H7 (cell line): ENCODE measurements at regions not wholly inside any gene's neighbourhood (a gene's known extent, or its start where the extent isn't known, plus 50 kb on each side); places are given as distances from the start of the nearest gene placed in this dataset.

ENCODE experiments used
- DNase-seq: peaks from one replicate; pipeline ENCODE4 v3.0.0; 2012
- H3K27me3 ChIP-seq: 2 replicates; pipeline ENCODE4 v1.6.0; 2011; ENCODE audit warnings: mild to moderate bottlenecking, low read length; ENCODE audit not compliant: control insufficient read depth, insufficient read depth
- H3K36me3 ChIP-seq: replicated peaks from 2 replicates; pipeline ENCODE4 v1.5.1; 2011; ENCODE audit warnings: low read length; ENCODE audit not compliant: control insufficient read depth, insufficient read depth
- H3K4me3 ChIP-seq: 2 replicates; pipeline ENCODE4 v1.5.1; 2011; ENCODE audit warnings: low read depth, mild to moderate bottlenecking, control low read depth, low read length, moderate library complexity; ENCODE audit not compliant: insufficient read depth

DNA sequence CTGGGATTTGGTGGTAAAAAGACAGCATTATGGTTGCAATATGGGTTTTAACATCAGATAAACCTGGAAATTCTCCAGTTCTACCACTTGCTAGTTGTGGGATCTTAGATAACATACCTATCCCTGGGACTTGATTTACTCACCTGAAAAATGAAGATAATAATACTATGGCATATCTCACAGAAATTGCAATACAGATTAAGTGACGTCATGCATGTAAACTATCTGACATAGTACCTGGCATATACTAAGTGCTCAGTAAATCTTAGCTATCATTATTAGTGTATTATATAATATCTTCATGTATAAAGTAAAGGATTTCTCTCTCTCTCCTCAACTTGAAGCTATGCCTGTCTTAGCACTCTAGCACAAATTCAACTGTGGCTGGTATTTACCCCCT, 192.5 kb downstream of the PCDH19 start:
- no peaks in the 10 kb centered on the region for H3K27me3 ChIP-seq

DNA sequence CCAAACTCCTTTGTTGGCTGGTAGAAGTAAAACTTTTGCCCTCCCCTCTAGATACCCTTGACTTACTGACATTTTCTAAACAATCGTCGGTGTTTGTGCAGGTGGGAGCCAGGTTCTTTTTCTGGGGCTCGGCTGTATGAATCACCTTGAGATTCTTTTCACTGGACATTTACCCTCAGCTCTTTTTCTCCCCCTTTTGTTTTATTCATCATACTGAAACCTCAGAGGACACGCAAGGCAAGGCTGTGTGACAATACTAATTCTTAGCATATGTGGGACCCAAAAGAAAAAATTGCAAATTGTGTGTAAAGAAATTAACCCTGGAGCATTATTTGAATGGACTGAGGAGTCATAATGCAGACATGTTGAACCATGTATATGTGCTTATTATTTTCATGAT, 194.0 kb downstream of the PCDH19 start:
- H3K4me3 ChIP-seq: no peak overlapping the region
- no peaks in the 10 kb centered on the region for H3K36me3 ChIP-seq
- DNase-seq: no peak
- H3K27me3 ChIP-seq: no peaks in the 10 kb centered on the region

More for the DNA sequence above, 192.5 kb downstream of the PCDH19 start:
- Histone ChIP-seq H3K4me3 (no peak overlapping the region), H3K36me3 (no peaks in the 10 kb centered on the region)
- no peak for DNase-seq

DNA sequence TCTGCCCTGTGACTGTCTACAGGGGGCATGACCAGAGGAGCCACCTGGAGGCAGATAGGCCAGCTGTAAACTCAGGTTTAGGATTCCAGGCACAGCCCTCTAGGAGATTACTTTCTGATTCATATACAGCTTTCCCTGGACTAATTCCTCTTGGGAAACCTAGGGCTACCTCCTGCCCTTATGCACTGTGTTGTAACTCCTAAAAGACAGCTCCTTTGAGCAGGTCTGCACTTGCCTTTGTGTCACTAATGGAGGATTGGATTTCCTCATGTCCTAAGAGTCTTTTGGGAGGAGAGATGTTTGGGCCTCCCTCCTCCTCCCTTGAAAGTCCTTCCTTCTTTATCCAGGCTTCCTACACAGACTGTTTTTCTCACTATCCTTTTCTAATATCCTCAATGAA, 202.0 kb downstream of the PCDH19 start:
- peak; percentile 6 for DNase-seq
- no peaks in the 10 kb centered on the region for H3K36me3 ChIP-seq
- H3K27me3 ChIP-seq: no peaks in the 10 kb centered on the region
- no peak overlapping the region for H3K4me3 ChIP-seq

DNA sequence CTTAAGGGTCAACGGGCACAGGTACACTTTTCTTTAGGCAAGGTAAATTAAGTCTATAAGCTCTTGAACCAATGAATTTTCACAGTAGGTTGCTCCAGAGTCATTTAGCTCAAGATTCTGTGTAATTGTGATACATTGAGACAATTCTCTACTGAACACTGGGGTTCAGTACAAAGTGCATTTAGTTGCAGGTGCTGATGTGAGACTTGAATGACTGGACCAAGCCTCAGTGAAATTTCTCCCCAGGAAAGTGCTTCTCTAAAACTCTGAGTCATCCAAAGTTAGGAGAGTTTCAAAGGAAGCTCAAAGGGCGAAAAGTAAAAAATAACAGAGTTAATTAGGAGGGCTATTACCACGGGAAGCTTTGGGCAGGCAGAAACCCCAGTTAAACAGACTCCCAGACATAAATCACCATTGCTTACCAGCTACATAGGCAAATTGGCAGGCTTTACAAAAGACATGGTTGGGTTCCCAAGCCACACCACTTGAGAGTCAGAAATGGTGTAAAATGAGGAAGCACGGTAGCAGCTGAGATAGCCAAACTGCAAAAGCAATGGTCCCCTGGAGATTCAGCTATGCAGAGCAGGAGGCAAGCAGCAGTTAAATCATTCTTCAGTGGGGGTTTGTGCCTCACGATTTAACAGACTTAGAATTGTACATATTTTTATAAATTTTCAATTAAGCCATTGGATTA, 202.6 kb downstream of the PCDH19 start:
- H3K36me3 ChIP-seq: no peaks in the 10 kb centered on the region
- no peak for DNase-seq
- H3K27me3 ChIP-seq: no peaks in the 10 kb centered on the region
- no peak overlapping the region for H3K4me3 ChIP-seq

DNA sequence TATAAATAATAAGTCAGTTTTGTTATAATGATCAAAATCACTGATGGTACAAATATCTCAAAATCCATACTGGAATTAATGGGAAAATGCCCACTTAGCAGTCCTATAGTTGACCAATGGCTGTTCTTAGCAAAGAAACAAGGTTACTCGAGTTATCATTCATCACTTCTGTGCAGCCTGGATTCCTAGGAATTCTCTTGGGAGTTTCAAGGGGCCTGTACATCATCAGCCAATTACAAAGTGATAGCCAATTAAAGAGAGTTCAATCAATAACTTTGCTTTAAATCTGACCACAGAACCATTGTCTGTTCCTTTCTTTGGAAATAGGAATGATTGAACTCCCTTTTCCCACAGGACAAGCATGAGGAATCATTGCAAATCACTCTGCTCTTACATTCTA, 205.5 kb downstream of the PCDH19 start:
- DNase-seq: no peak
- Histone ChIP-seq H3K36me3 (no peaks in the 10 kb centered on the region), H3K4me3 (no peak overlapping the region), H3K27me3 (no peaks in the 10 kb centered on the region)

DNA sequence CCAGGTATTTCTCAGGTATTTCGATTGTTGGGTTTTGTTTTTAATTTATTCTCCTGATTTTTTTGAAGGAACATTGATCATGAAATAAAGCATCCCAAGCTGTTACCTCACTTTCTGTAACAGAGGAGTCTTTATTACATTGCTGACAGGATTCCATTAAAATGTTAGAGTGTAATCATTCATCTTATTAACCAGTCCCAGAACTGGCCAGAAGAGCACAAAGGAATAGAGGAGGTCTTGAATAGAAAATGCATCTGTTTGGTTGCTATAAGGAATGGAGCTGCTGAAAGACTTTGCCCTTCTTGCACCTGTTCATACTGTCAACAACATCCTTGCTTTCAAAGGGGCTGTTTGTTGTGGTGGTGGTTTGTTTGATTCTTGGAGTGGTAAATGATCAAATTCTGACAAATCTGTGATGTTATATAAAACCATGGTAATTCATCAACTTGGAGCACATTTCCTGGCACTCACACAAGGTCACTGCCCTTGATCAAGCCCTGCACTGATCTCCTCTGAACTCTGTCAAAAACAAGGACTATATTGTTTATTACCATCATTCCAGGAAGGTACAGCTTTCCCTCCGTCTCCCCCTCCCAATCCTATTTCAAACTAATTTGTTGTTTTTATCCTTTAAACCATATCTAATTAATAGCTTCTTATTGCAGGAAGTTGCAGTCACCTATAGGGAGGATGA, 215.8 kb downstream of the PCDH19 start:
- no peak for DNase-seq
- H3K4me3 ChIP-seq: no peak overlapping the region
- no peaks in the 10 kb centered on the region for H3K27me3 ChIP-seq
- no peaks in the 10 kb centered on the region for H3K36me3 ChIP-seq
